ENCODE measurements at regions not wholly inside any gene's neighbourhood (a gene's known extent, or its start where the extent isn't known, plus 50 kb on each side); places are given as distances from the start of the nearest gene placed in this dataset.

DNA sequence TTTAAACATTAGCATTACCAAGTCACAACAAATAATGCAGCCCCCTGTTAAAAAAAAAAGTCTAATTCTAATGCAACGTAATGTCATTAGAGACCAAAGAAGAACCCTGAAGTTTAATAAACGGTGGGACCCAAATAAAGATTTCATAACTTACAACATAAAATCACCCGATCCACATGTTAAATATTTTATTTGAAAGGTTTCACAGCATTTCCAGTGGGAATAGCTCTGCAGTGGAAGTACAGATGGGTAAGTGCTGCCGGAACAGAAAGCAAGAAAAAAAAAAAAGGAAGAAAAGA lies 320.6 kb upstream of the ZMIZ1 start:
- Histone ChIP-seq H4K20me1 (no peaks in the 10 kb centered on the region), H3K36me3 (no peaks in the 10 kb centered on the region), H3K27ac (no peak overlapping the region), H3K4me3 (no peak overlapping the region), H3K27me3 (peaks cover 0 to 45% (median 32%) of the 10 kb centered on the region in 11 experiments; a peak in 16 of 22 replicates), H3K4me2 (no peak overlapping the region), H3K4me1 (peaks cover 18 to 68% (median 44%) of the 10 kb centered on the region in 10 experiments), H3K9me3 (replicated peaks in 1 of 11) (peaks cover 0 to 10% (median 0%) of the 10 kb centered on the region in 11 experiments; a peak in 3 of 22 replicates), H3K9ac (no peak overlapping the region)
- no peak for TF ChIP-seq Cebpa-rat (IDR thresholded peaks at IDR 0.05)

- no peaks in the 10 kb centered on the region for H4K20me1 ChIP-seq
- no peak overlapping the region for H3K27ac ChIP-seq
- no peak overlapping the region for H3K4me3 ChIP-seq
- H3K4me2 ChIP-seq: no peak overlapping the region
- no peaks in the 10 kb centered on the region for H3K36me3 ChIP-seq
- H3K9ac ChIP-seq: no peak overlapping the region
- H3K9me3 ChIP-seq (replicated peaks in 1 of 11): peaks cover 0 to 10% (median 0%) of the 10 kb centered on the region in 11 experiments; a peak in 3 of 22 replicates
- H3K4me1 ChIP-seq: peaks cover 11 to 68% (median 44%) of the 10 kb centered on the region in 10 experiments
- no peak for TF ChIP-seq Cebpa-rat (IDR thresholded peaks at IDR 0.05)
- H3K27me3 ChIP-seq: peaks cover 0 to 42% (median 29%) of the 10 kb centered on the region in 11 experiments; a peak in 16 of 22 replicates
Measured at GRCh38 chr10:78749200-78749599, 319.6 kb upstream of the ZMIZ1 start.

DNA sequence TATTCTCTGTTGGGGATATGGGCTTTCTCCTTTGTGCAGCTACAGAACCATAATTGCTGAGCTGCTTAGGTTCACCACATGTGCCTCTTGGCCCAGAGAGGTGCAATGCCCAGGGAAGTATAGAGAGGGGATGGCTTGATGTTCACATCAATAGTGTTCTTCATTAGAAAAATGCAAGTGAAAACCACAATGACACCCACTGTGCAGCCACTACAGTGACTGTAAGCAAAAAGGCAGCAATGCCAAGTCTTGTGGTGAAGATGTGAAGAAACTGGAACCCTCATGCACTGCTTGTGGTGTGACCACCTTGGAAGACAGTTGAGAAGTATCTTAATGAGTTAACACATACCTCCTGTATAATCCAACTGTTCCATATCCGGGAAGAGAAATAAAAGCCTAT lies 318.9 kb upstream of the ZMIZ1 start:
- Histone ChIP-seq H3K9me3 (replicated peaks in 1 of 11) (peaks cover 0 to 10% (median 0%) of the 10 kb centered on the region in 11 experiments; a peak in 3 of 22 replicates), H3K27me3 (peaks cover 0 to 40% (median 22%) of the 10 kb centered on the region in 11 experiments; a peak in 15 of 22 replicates), H3K4me3 (no peak overlapping the region), H3K4me1 (peaks cover 11 to 68% (median 44%) of the 10 kb centered on the region in 10 experiments), H3K4me2 (peak overlapping the region in 2 of 11 experiments; percentile 36 to 41; a peak in 6 of 22 replicates), H3K36me3 (no peaks in the 10 kb centered on the region), H3K9ac (no peak overlapping the region), H3K27ac (no peak overlapping the region), H4K20me1 (no peaks in the 10 kb centered on the region)
- peak in 1 of 11 experiments; percentile 14; a peak in 1 of 22 replicates for TF ChIP-seq Cebpa-rat (IDR thresholded peaks at IDR 0.05)

GRCh38 chr10:78750418-78750817 lies 318.3 kb upstream of the ZMIZ1 start:
- H3K4me3 ChIP-seq: no peak overlapping the region
- H3K4me2 ChIP-seq: peak overlapping the region in 1 of 11 experiments; percentile 90; a peak in 1 of 22 replicates
- no peaks in the 10 kb centered on the region for H3K36me3 ChIP-seq
- no peak overlapping the region for H3K9ac ChIP-seq
- H4K20me1 ChIP-seq: no peaks in the 10 kb centered on the region
- peaks cover 13 to 68% (median 44%) of the 10 kb centered on the region in 10 experiments for H3K4me1 ChIP-seq
- H3K27ac ChIP-seq: no peak overlapping the region
- TF ChIP-seq Cebpa-rat (IDR thresholded peaks at IDR 0.05): no peak
- H3K27me3 ChIP-seq: peaks cover 0 to 35% (median 17%) of the 10 kb centered on the region in 11 experiments; a peak in 13 of 22 replicates
- H3K9me3 ChIP-seq (replicated peaks in 1 of 11): peaks cover 0 to 10% (median 0%) of the 10 kb centered on the region in 11 experiments; a peak in 3 of 22 replicates

- TF ChIP-seq Cebpa-rat (IDR thresholded peaks at IDR 0.05): no peak
- no peaks in the 10 kb centered on the region for H4K20me1 ChIP-seq
- peak overlapping the region in 4 of 11 experiments; percentile 6 to 97 (median 74); a peak in 5 of 22 replicates for H3K27ac ChIP-seq
- peak overlapping the region in 1 of 10 experiments; percentile 23; a peak in 1 of 20 replicates for H3K4me3 ChIP-seq
- H3K9me3 ChIP-seq (replicated peaks in 1 of 11): peaks cover 0 to 10% (median 0%) of the 10 kb centered on the region in 11 experiments; a peak in 3 of 22 replicates
- H3K9ac ChIP-seq: 0 out of 22 replicates have a peak overlapping the region, but pooled peaks of 1 of the 11 experiments have one; percentile 8
- no peaks in the 10 kb centered on the region for H3K36me3 ChIP-seq
- H3K27me3 ChIP-seq: peaks cover 0 to 22% (median 4%) of the 10 kb centered on the region in 11 experiments; a peak in 7 of 22 replicates
- peak overlapping the region in 9 of 11 experiments; percentile 71 to 96 (median 90); a peak in 19 of 22 replicates for H3K4me2 ChIP-seq
- peaks cover 23 to 68% (median 54%) of the 10 kb centered on the region in 10 experiments for H3K4me1 ChIP-seq
Measured at GRCh38 chr10:78751716-78752115, 317.1 kb upstream of the ZMIZ1 start.

DNA sequence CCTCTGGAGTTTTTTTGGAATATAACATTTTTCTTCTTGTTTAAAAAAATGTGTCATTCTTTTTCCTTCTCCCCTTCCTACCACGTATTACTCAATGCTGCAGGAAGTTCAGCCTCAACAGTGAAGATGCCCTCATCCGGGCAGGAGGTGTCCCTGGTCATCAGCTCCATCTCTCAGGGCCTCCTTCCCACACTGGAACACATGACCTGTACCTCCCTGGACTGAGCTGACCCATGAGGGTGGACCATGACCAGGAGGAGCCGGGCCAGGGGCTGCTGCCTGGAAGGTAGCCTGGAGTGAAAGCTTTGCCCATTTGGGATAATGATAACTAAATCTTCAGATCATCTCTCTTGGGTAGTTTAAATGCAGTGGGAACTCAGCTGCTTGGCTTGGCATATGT lies 316.5 kb upstream of the ZMIZ1 start:
- peak overlapping the region in 6 of 11 experiments; percentile 6 to 97 (median 74); a peak in 10 of 22 replicates for H3K27ac ChIP-seq
- 0 out of 22 replicates have a peak overlapping the region, but pooled peaks of 1 of the 11 experiments have one; percentile 8 for H3K9ac ChIP-seq
- peaks cover 28 to 70% (median 58%) of the 10 kb centered on the region in 10 experiments for H3K4me1 ChIP-seq
- H4K20me1 ChIP-seq: no peaks in the 10 kb centered on the region
- H3K4me3 ChIP-seq: peak overlapping the region in 1 of 10 experiments; percentile 23; a peak in 1 of 20 replicates
- peaks cover 0 to 10% (median 0%) of the 10 kb centered on the region in 11 experiments; a peak in 3 of 22 replicates for H3K9me3 ChIP-seq (replicated peaks in 1 of 11)
- no peak for TF ChIP-seq Cebpa-rat (IDR thresholded peaks at IDR 0.05)
- peaks cover 0 to 18% (median 0%) of the 10 kb centered on the region in 11 experiments; a peak in 6 of 22 replicates for H3K27me3 ChIP-seq
- H3K36me3 ChIP-seq: no peaks in the 10 kb centered on the region
- peak overlapping the region in 9 of 11 experiments; percentile 71 to 96 (median 90); a peak in 19 of 22 replicates for H3K4me2 ChIP-seq

DNA sequence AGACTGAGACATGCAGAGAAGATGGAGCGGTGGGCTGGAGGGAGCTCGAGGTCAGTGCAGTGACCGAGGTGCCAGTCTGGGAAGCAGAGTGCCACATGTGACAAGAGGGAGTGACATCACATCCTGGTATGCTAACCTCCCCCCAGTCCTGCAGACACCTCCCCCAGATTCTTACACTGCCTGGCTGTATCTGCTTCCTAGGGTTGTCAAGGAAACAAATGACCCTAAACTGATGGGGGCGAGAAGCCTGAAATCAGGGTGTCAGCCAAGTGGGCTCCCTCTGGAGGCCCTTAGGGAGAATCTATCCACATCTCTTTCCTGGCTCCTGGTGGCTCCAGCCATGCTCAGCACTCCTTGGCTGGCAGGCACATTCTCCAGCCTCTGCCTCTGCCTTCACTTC lies 316.1 kb upstream of the ZMIZ1 start:
- no peaks in the 10 kb centered on the region for H4K20me1 ChIP-seq
- H3K27me3 ChIP-seq: peaks cover 0 to 18% (median 0%) of the 10 kb centered on the region in 11 experiments; a peak in 3 of 22 replicates
- TF ChIP-seq Cebpa-rat (IDR thresholded peaks at IDR 0.05): no peak
- H3K4me1 ChIP-seq: peaks cover 33 to 75% (median 63%) of the 10 kb centered on the region in 10 experiments
- no peaks in the 10 kb centered on the region for H3K36me3 ChIP-seq
- H3K4me2 ChIP-seq: peak overlapping the region in 9 of 11 experiments; percentile 71 to 96 (median 90); a peak in 19 of 22 replicates
- peak overlapping the region in 7 of 11 experiments; percentile 6 to 97 (median 93); a peak in 10 of 22 replicates for H3K27ac ChIP-seq
- H3K4me3 ChIP-seq: no peak overlapping the region
- 0 out of 22 replicates have a peak overlapping the region, but pooled peaks of 1 of the 11 experiments have one; percentile 8 for H3K9ac ChIP-seq
- peaks cover 0 to 10% (median 0%) of the 10 kb centered on the region in 11 experiments; a peak in 3 of 22 replicates for H3K9me3 ChIP-seq (replicated peaks in 1 of 11)

- Histone ChIP-seq H3K27me3 (peaks cover 0 to 11% (median 0%) of the 10 kb centered on the region in 11 experiments; a peak in 2 of 22 replicates), H3K36me3 (no peaks in the 10 kb centered on the region), H3K27ac (peak overlapping the region in 9 of 11 experiments; percentile 83 to 97 (median 96); a peak in 18 of 22 replicates), H3K4me2 (peak overlapping the region; percentile 52 to 96 (median 90)), H3K9me3 (replicated peaks in 1 of 11) (peaks cover 0 to 3% (median 0%) of the 10 kb centered on the region in 11 experiments; a peak in 2 of 22 replicates), H3K4me3 (peak overlapping the region in 3 of 10 experiments; percentile 1 to 30 (median 14); a peak in 2 of 20 replicates), H4K20me1 (no peaks in the 10 kb centered on the region), H3K4me1 (peaks cover 40 to 91% (median 78%) of the 10 kb centered on the region in 10 experiments), H3K9ac (peak overlapping the region in 7 of 11 experiments; percentile 3 to 57 (median 23); a peak in 10 of 22 replicates)
- TF ChIP-seq Cebpa-rat (IDR thresholded peaks at IDR 0.05): peak in 5 of 11 experiments; percentile 29 to 54 (median 50); a peak in 6 of 22 replicates
Measured at GRCh38 chr10:78754269-78755062, 314.3 kb upstream of the ZMIZ1 start.

Data from BLaER1 treated with 17β-estradiol and CSF1 and Interleukin-3, amounts not matched to agents 10 nM and 100 nM (cell line).